ENCODE measurements at regions not wholly inside any gene's neighbourhood (a gene's known extent, or its start where the extent isn't known, plus 50 kb on each side); places are given as distances from the start of the nearest gene placed in this dataset.
"Not testable (repeated sequence)": the region's sequence is repeated elsewhere in the genome, so short reads cannot be mapped to it uniquely, and the experiment has no call there.

GRCh38 chr16:65283181-65283651, 161.4 kb upstream of the CDH11 start:
- ATAC-seq (no peak), DNase-seq (ENCODE audit: low spot score) (no peak)

- DNase-seq (ENCODE audit: low spot score): no peak
- no peak for ATAC-seq
Observed at GRCh38 chr16:65281586-65281985, 159.7 kb upstream of the CDH11 start.

- ATAC-seq (no peak), DNase-seq (ENCODE audit: low spot score) (no peak)
Observed at GRCh38 chr16:65280845-65281512, 159.1 kb upstream of the CDH11 start.

GRCh38 chr16:65279576-65279975, 157.7 kb upstream of the CDH11 start:
- DNase-seq (ENCODE audit: low spot score) (no peak), ATAC-seq (no peak)

- no peak for DNase-seq (ENCODE audit: low spot score)
Observed at GRCh38 chr16:65278874-65279273, 157.0 kb upstream of the CDH11 start.

GRCh38 chr16:65274566-65274965, 152.7 kb upstream of the CDH11 start:
- DNase-seq (ENCODE audit: low spot score) (no peak), ATAC-seq (no peak)

More at GRCh38 chr16:65278874-65279273, 157.0 kb upstream of the CDH11 start:
- no peak for ATAC-seq

- DNase-seq (ENCODE audit: low spot score): no peak
- ATAC-seq: no peak
Observed at GRCh38 chr16:65272699-65273414, 151.0 kb upstream of the CDH11 start.

- no peak for DNase-seq (ENCODE audit: low spot score)
- no peak for ATAC-seq
Observed at GRCh38 chr16:65271996-65272395, 150.1 kb upstream of the CDH11 start.

GRCh38 chr16:65268331-65268730, 146.5 kb upstream of the CDH11 start:
- no peak for ATAC-seq

GRCh38 chr16:65263896-65264295, 142.0 kb upstream of the CDH11 start:
- ATAC-seq (no peak), DNase-seq (ENCODE audit: low spot score) (no peak)

More at GRCh38 chr16:65268331-65268730, 146.5 kb upstream of the CDH11 start:
- no peak for DNase-seq (ENCODE audit: low spot score)

- ATAC-seq: no peak
- no peak for DNase-seq (ENCODE audit: low spot score)
Observed at GRCh38 chr16:65260746-65261145, 138.9 kb upstream of the CDH11 start.

GRCh38 chr16:65254144-65254543, 132.3 kb upstream of the CDH11 start:
- DNase-seq (ENCODE audit: low spot score) (no peak), ATAC-seq (no peak)

GRCh38 chr16:65249768-65250167, 127.9 kb upstream of the CDH11 start:
- peak; percentile 34 for ATAC-seq
- DNase-seq (ENCODE audit: low spot score): peak; percentile 41

GRCh38 chr16:65244787-65245186, 122.9 kb upstream of the CDH11 start:
- no peak for ATAC-seq

GRCh38 chr16:65235339-65236177, 113.7 kb upstream of the CDH11 start:
- no peak for DNase-seq (ENCODE audit: low spot score)
- ATAC-seq: no peak

More at GRCh38 chr16:65244787-65245186, 122.9 kb upstream of the CDH11 start:
- DNase-seq (ENCODE audit: low spot score): no peak

GRCh38 chr16:65234721-65235320, 113.0 kb upstream of the CDH11 start:
- not testable (repeated sequence) for ATAC-seq; DNase-seq (ENCODE audit: low spot score)

GRCh38 chr16:65229191-65229662, 107.4 kb upstream of the CDH11 start:
- DNase-seq (ENCODE audit: low spot score) (no peak), ATAC-seq (no peak)

- ATAC-seq: no peak
Observed at GRCh38 chr16:65227150-65227835, 105.4 kb upstream of the CDH11 start.

GRCh38 chr16:65226077-65226476, 104.2 kb upstream of the CDH11 start:
- DNase-seq (ENCODE audit: low spot score): no peak
- no peak for ATAC-seq

More at GRCh38 chr16:65227150-65227835, 105.4 kb upstream of the CDH11 start:
- no peak for DNase-seq (ENCODE audit: low spot score)

GRCh38 chr16:65225488-65225887, 103.6 kb upstream of the CDH11 start:
- ATAC-seq: no peak
- no peak for DNase-seq (ENCODE audit: low spot score)

Measured in left lobe of liver (tissue), 2 donors.